Heart right ventricle (tissue), 16 donors: ENCODE measurements at regions not wholly inside any gene's neighbourhood (a gene's known extent, or its start where the extent isn't known, plus 50 kb on each side); places are given as distances from the start of the nearest gene placed in this dataset.

ENCODE experiments used
- ATAC-seq, 8 donors: fragments of 200-7000 bp; cut with Tn5 transposase; one replicate each; pipeline ENCODE4 v1.9.1; 2020; ENCODE audit warnings: mild to moderate bottlenecking in 8 of 8, moderate library complexity in 8 of 8, moderate number of reproducible peaks in 1 of 8
- DNase-seq, 2 donors: peaks; one replicate each; pipeline ENCODE4 v3.0.0-alpha.2; 2020
- H3K27ac ChIP-seq, 10 donors: fragments of 200-600 bp; sonication (generic) in 2 of 10; one replicate each; pipeline versions ENCODE4 v1.5.0 to v1.8.0; 2020 to 2022; ENCODE audit warnings: mild to moderate bottlenecking in 3 of 10
- H3K27me3 ChIP-seq, 7 donors: fragments of 200-600 bp; one replicate each; pipeline ENCODE4 v1.8.0; 2021 to 2022; ENCODE audit warnings: mild to moderate bottlenecking in 2 of 7
- H3K36me3 ChIP-seq, 9 donors: fragments of 200-600 bp; sonication (generic) in 1 of 9; one replicate each; pipeline versions ENCODE4 v1.5.0 to v1.8.0; 2020 to 2022; ENCODE audit warnings: mild to moderate bottlenecking in 2 of 9
- H3K4me1 ChIP-seq, 9 donors: fragments of 200-600 bp; sonication (generic) in 1 of 9; one replicate each; pipeline versions ENCODE4 v1.5.0 to v1.8.0; 2020 to 2022; ENCODE audit warnings: mild to moderate bottlenecking in 4 of 9
- H3K4me3 ChIP-seq, 10 donors: fragments of 200-600 bp; sonication (generic) in 2 of 10; one replicate each; pipeline versions ENCODE4 v1.5.0 to v1.8.0; 2020 to 2022; ENCODE audit warnings: mild to moderate bottlenecking in 7 of 10, moderate library complexity in 2 of 10
- H3K9me3 ChIP-seq, 11 donors: fragments of 200-600 bp in 10 of 11; sonication (generic) in 2 of 11; one replicate each; pipeline versions ENCODE4 v1.5.0 to v1.8.0; 2013 to 2022; ENCODE audit warnings: mild to moderate bottlenecking in 2 of 11, control low read depth in 1 of 11, moderate library complexity in 1 of 11
- WGBS, 2 donors: extraction: QIAGEN DNeasy Blood & Tissue Kit; methylation state at CpG; one replicate each; pipeline ENCODE4 v1.1.7; 2013; ENCODE audit warnings: inconsistent platforms in 1 of 2; 5-methylcytosine and 5-hydroxymethylcytosine counted together
- intact Hi-C, 10 donors: fragments of 100-400 bp; cut with DNase I; formaldehyde crosslinking; loops; one replicate each; pipeline versions ENCODE4 v1.11.1 to v1.14.2; 2022
- TF ChIP-seq, protein P1 (sequence below), 9 donors: fragments of 200-600 bp; sonication (generic) in 2 of 9; IDR thresholded peaks; one replicate each; pipeline versions ENCODE4 v1.5.0 to v1.8.0; 2021 to 2022; ENCODE audit warnings: antibody characterized with exemption in 9 of 9, mild to moderate bottlenecking in 5 of 9, moderate library complexity in 1 of 9
- donor health status: Arrhythmogenic right ventricular cardiomyopathy.
- donor health status: ischemic (EF 13 %, LVEDD 7.1; RV severe dilation, severe dysfunction).
- donor health status: healthy with polysubstance abuse.
- donor health status: DM: no; HTN: yes; CAD: no.
- donor health status: DM: no; HTN: no; CAD: no.
- donor health status: ischemic (EF 25% LVEDD 6.9; RV normal size, moderate dysfunction).
- donor health status: ischemic (EF 25% LVEDD 5.7; RV mildly dilated, moderate dysfunction).
- donor health status: healthy.
- donor health status: DM: yes; HTN: yes; CAD: no.
- donor health status: Ischemic cardiomyopathy.
- donor health status: ischemic (EF 35%, LVEDD 5.7; RV mildly dilated, moderate dysfunction).
- donor health status: nonischemic (EF 11% LVEDD 7.7; RV severe dilation, severe dysfunction).
- donor health status: DM: yes; HTN: yes; CAD: no.
- donor health status: PGD.
- donor health status: ischemic (EF 29% LVEDD 5.4; RV normal size, mild dysfunction).
- donor health status: nonischemic (EF 23%, LVEDD 6.1; RV moderate dilation, normal function).

DNA sequence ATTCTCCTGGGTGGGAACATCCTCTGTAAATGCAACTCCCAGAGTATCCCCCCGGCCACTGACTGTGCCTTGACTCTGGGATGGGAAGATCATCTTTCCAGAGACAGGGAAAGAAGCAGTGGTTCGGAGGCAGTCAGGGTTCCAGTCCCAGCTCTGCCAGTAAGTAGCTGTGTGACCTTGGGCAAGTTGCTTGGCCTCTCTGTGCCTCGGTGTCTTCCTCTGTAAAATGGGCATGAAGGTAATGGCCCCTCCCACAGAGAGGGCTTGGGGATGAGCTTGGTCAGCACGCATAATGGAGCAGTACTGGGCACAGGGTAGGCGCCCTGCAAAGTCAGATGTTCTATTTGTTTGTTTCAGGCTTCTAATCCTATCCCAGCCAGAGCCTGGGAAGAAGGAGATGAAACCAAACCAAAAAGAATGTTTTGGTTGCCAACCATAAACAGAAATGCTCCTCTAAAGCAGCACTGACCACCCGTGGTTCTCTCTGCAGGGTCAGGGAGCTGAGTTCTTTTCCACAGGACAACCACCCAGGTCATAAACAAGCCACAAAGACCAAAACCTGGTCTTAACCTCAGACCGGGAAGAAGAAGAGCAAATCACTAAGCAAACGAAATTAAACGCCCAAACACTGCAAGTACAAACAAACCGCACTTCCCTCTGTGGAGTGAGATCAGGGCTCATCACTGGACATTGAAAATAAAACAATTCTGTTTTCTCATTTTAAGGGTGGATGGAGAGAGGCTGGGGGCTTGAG lies 381.0 kb upstream of the SULF2 start:
- Histone ChIP-seq H3K4me3 (no peak overlapping the region), H3K4me1 (no peaks in the 10 kb centered on the region), H3K9me3 (no peaks in the 10 kb centered on the region), H3K27ac (no peak overlapping the region), H3K27me3 (peaks cover 0 to 62% (median 42%) of the 10 kb centered on the region in 7 donors), H3K36me3 (no peaks in the 10 kb centered on the region)
- no peak for DNase-seq
- TF ChIP-seq, protein P1, sequence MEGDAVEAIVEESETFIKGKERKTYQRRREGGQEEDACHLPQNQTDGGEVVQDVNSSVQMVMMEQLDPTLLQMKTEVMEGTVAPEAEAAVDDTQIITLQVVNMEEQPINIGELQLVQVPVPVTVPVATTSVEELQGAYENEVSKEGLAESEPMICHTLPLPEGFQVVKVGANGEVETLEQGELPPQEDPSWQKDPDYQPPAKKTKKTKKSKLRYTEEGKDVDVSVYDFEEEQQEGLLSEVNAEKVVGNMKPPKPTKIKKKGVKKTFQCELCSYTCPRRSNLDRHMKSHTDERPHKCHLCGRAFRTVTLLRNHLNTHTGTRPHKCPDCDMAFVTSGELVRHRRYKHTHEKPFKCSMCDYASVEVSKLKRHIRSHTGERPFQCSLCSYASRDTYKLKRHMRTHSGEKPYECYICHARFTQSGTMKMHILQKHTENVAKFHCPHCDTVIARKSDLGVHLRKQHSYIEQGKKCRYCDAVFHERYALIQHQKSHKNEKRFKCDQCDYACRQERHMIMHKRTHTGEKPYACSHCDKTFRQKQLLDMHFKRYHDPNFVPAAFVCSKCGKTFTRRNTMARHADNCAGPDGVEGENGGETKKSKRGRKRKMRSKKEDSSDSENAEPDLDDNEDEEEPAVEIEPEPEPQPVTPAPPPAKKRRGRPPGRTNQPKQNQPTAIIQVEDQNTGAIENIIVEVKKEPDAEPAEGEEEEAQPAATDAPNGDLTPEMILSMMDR (IDR thresholded peaks at IDR 0.05): no peak
- intact Hi-C loops: no loop called here
- 60 to 70% methylated on average over 10 of the region's 10 CpGs for WGBS, 2 donors
- ATAC-seq: no peak

DNA sequence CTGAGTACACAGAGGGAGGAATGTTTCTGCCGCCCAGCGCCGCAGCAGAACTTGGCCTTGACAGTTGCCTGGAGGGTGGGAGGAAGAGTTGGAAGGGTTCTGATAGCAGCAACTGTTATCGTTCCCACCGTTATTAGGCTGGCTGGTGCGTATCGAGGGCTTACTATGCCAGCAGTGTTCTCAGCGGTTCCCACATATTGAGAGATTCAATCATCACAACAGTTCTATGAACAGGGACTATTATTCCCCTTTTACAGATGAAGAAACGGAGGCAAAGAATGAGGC lies 380.1 kb upstream of the SULF2 start:
- H3K27me3 ChIP-seq: peaks cover 0 to 55% (median 35%) of the 10 kb centered on the region in 7 donors
- DNase-seq (no peak), ATAC-seq (no peak)
- no peak overlapping the region for H3K4me3 ChIP-seq
- 66 to 75% methylated on average over 9 of the region's 9 CpGs for WGBS, 2 donors
- H3K9me3 ChIP-seq: no peaks in the 10 kb centered on the region
- no peaks in the 10 kb centered on the region for H3K4me1 ChIP-seq
- no peak overlapping the region for H3K27ac ChIP-seq
- TF ChIP-seq, protein P1 (IDR thresholded peaks at IDR 0.05): no peak
- no peaks in the 10 kb centered on the region for H3K36me3 ChIP-seq
- intact Hi-C loops: no loop called here

DNA sequence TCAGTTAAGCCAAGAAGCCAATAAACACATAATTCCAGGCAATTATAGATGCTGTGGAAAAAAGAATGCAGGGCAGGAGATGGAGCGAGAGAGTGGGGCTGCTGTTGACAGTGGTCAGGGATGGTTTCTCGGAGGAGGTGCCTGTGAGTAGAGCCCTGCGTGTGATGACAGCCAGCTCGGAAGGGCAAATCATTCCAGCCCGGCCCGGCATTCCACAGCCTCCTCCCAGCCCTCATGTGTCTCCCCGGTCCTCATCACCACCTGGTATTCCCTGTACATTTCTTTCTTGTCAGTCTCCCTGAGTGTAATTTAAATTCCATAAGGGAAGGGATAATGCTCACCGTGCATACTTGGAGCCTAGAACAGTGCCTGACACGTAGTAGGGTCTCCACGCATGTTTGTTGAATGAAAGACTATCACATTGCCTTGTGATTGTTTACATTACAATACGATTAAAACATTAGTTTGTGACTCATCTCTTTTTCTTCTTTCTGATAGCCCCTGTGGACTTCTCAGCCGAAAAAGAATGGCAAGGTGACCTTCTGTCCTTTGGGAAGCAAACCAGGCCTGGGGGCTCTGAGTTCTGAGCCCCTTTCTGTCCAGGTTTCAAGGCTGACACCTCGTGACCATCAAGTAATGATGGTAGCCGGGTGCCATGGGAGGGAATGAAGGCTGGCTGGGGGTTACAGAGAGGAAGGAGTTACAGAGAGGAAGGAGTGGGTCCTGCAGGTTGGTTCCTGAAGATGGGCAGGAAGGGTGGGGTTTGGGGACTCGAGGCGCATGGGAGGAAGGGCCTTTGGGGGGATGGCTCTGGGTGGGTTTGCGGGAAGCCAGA lies 379.5 kb upstream of the SULF2 start:
- H3K4me1 ChIP-seq: no peaks in the 10 kb centered on the region
- H3K9me3 ChIP-seq: no peaks in the 10 kb centered on the region
- no peak overlapping the region for H3K27ac ChIP-seq
- WGBS, 2 donors: 50 to 56% methylated on average over 17 of the region's 17 CpGs
- intact Hi-C loops: no loop called here
- TF ChIP-seq, protein P1 (IDR thresholded peaks at IDR 0.05): no peak
- H3K36me3 ChIP-seq: no peaks in the 10 kb centered on the region
- DNase-seq: no peak
- peaks cover 0 to 52% (median 35%) of the 10 kb centered on the region in 7 donors for H3K27me3 ChIP-seq
- H3K4me3 ChIP-seq: no peak overlapping the region
- ATAC-seq: no peak

DNA sequence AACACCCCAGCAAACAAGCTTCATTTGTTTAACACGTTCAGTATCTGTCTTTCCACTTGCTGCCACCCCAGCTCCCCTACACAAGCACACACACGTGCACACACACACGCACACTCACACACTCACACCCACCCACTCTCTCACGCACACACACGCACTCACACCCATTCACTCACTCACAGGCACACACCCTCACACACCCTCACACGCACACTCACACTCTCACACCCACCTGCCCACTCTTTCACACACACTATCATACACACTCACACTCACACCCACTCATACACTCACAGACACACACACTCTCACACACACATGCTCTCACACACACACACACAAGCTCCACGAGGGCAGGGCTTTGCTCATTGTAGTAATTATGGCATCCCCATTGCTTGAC lies 378.8 kb upstream of the SULF2 start:
- Histone ChIP-seq H3K9me3 (no peaks in the 10 kb centered on the region), H3K36me3 (no peaks in the 10 kb centered on the region), H3K27me3 (peaks cover 0 to 45% (median 33%) of the 10 kb centered on the region in 7 donors), H3K27ac (no peak overlapping the region), H3K4me3 (no peak overlapping the region), H3K4me1 (no peaks in the 10 kb centered on the region)
- TF ChIP-seq, protein P1 (IDR thresholded peaks at IDR 0.05): no peak
- no peak for ATAC-seq
- 77 to 86% methylated on average over 7 of the region's 7 CpGs for WGBS, 2 donors
- DNase-seq: no peak
- intact Hi-C loops: no loop called here
